GM19372 (cell line): ENCODE measurements at regions not wholly inside any gene's neighbourhood (a gene's known extent, or its start where the extent isn't known, plus 50 kb on each side); places are given as distances from the start of the nearest gene placed in this dataset.

Experiments used
- ATAC-seq: cut with Tn5 transposase; IDR thresholded peaks from one replicate; pipeline ENCODE4 v1.9.1; 2021; ENCODE audit warnings: mild to moderate bottlenecking, low read depth, moderate library complexity; ENCODE audit not compliant: unreplicated experiment

GRCh38 chr2:120947327-120947726, 211.7 kb downstream of the GLI2 start:
- ATAC-seq, result no peak

- no peak for ATAC-seq
These were observed 212.5 kb downstream of the GLI2 start for GRCh38 chr2:120947982-120948661.

DNA sequence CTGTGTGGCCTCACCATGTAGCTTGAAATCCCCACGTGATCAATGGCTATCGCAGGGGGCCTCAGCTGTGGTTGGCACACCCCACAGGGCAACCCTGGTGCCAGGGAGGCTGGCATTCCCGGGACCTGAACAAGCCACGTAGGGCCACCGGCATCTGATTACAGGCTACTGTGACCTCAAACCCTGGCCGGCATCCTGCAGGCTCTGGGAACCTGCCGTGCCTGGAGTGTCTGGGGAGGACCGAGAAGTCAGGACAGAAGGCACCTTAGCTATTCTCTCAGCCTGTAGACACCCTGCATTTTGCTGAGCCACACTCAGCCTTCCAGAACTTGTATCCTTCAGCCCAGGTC, 213.0 kb downstream of the GLI2 start:
- ATAC-seq, result no peak

- no peak for ATAC-seq
These were observed 213.6 kb downstream of the GLI2 start for GRCh38 chr2:120949027-120949956.

GRCh38 chr2:120949957-120950590, 214.4 kb downstream of the GLI2 start:
- ATAC-seq, result no peak

DNA sequence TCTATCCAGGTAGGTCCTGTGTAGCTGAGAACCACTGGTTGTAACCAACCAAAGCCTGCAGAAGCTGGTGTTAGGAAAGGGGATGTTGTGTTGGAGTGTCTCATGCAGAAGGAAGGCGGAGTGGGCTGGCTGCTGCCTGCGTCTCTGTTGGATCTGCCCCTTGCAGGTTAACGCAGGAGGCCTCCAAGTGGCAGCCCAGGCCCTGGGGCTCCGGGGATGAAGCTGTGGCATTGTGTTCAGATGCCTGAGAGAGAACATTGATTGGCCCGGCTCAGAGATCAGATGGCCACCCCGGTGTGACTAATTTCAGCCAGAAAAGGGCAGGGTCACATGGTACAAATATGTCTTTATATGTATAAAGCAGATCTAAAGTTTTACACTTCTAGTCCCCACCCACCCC, 216.0 kb downstream of the GLI2 start:
- ATAC-seq, result no peak

GRCh38 chr2:120952318-120952717, 216.7 kb downstream of the GLI2 start:
- ATAC-seq, result no peak

GRCh38 chr2:120953066-120953756, 217.5 kb downstream of the GLI2 start:
- no peak for ATAC-seq

- no peak for ATAC-seq
These were observed 218.3 kb downstream of the GLI2 start for GRCh38 chr2:120953843-120954584.

DNA sequence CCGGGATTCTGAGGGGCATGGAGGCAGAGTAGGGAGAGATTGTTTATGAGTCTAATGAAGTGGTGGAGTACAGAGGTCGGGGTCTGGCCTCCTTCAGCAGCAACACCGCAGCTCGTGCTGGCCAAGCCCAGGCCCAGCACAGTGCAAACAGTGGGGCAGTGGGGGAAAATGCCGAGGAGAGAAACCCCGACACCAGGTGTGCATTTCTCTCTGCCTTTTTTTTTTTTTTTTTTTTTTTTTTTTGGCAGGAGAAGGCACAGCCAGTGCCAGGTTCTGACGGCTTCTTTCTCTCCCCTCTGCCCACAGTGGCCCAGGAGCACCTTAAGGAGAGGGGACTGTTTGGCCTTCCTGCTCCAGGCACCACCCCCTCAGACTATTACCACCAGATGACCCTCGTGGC, 219.3 kb downstream of the GLI2 start:
- ATAC-seq, result no peak

GRCh38 chr2:120955427-120955826, 219.8 kb downstream of the GLI2 start:
- ATAC-seq, result no peak

- no peak for ATAC-seq
These were observed 221.0 kb downstream of the GLI2 start for GRCh38 chr2:120956486-120957156.

GRCh38 chr2:120957905-120958304, 222.2 kb downstream of the GLI2 start:
- no peak for ATAC-seq

DNA sequence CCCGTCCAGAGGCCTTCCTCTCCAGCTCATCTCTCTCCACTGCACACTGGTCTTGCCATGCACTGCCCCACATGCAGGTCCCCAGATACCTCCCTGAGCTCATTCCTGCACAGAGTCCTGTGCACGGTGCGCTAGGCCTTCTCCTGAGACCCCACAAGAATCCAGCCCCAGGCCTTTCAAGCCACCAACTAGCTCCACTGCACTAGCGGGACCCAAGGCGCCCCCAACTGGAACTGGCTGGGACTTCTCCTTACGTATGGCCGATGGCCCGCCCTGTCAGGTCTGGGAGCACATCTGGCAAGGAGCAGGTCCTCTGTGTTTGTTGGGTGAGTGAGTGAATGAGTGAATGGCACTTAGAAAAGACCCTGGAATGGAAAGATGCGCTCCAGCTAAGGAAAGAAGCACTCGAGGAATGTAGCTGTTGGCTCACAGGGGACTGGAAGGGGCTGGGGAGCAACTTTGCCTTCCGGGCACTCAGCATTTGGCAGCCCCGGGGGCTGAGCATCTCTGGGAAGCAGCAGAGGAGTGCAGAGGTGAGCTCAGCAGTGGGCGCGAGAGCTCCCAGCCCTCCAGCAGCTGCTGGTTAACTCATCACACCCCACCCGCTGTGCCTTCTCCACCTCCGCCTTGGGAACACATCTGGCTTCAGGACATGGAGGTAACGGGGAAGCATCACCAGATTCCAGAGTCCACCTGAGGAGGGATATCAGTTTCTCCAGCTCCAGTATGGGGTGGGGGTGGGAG, 223.1 kb downstream of the GLI2 start:
- no peak for ATAC-seq

DNA sequence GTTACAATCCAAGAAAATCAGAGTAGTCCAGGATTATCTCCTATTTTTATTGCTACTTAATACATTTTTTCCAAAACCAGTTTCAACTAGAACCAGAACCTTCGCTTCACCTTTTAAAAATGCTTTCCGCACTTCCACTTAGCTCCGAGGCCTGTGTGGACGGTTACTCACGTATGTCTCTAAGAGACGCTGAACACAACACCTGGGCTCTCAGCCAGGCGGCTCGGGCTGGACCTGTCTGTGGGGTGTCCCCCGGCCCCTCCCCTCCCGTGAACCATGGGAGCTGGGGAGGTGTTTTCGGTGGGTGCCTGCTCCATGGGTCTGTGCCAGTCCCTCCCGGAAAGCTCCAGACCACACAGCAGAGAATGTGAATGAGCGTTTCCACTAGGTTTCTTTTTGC, 223.8 kb downstream of the GLI2 start:
- ATAC-seq, result no peak

- ATAC-seq, result no peak
These were observed 225.2 kb downstream of the GLI2 start for GRCh38 chr2:120960770-120961366.

- ATAC-seq, result no peak
These were observed 225.7 kb downstream of the GLI2 start for GRCh38 chr2:120961396-120961795.

DNA sequence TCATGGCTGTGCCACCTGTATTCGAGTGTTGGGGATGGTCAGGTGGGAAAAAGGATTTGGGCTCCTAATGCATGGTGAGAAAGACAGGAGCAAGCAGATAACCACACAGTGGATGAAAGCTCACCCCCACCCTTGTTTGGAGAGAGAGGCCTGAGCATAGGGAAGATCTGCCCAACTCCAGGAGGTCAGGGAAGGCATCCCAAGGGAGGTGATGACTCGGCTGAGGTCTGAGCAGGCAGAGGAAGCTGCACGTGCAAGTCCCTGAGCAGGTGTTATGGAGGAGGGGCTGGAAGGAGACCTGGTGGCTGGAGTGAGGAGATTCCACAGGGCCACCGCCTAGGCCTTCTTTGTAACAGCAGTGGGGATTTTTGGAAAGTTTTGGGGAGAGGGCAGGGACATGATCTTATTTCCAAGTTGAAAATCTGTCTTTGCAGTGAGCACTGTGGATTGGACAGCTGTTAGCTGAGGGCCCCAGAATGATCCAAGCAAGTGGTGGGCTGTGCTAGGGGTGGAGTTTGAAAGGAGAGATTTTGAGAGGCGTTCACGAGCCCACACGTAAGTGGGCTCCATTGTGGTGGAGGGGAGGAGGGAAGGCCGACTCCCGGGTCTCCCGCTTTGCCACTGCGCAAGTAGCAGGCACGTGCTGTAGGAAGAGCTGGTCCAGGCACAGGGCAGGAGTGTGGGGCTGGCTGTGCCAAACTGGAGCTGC, 228.5 kb downstream of the GLI2 start:
- no peak for ATAC-seq
